ENCODE measurements at regions not wholly inside any gene's neighbourhood (a gene's known extent, or its start where the extent isn't known, plus 50 kb on each side); places are given as distances from the start of the nearest gene placed in this dataset.
"Not testable (repeated sequence)": the region's sequence is repeated elsewhere in the genome, so short reads cannot be mapped to it uniquely, and the experiment has no call there.

DNA sequence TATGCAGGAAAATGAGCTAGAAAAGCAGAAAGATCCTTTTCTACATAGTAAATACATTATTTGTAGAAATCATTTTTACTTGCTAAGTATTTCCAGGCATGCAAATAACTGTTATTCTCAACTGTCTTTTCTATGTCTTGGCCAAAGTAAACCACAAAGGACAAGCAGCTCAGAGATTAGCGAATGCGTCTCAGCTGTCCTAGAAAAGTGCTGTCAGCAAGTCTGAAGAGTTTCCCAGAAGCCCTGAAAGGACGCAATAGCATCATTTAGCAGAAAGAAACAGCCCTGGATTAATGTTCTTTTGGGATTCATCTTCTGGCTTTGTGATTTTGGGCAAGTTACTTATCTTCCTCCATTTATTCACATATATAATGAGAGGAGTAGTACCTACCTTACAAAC is 100.3 kb downstream of the ZIC1 start:
- H3K27ac Mint-ChIP-seq, result no peak overlapping the region
- H3K4me1 ChIP-seq (ENCODE audit: insufficient read depth, low read length), result no peaks in the 10 kb centered on the region
- H3K4me1 Mint-ChIP-seq, result no peaks in the 10 kb centered on the region
- intact Hi-C loops (cut with micrococcal nuclease), result no loop called here
- H3K27ac ChIP-seq (ENCODE audit: low read depth, low read length), result no peak overlapping the region
- no peaks in the 10 kb centered on the region for H3K36me3 ChIP-seq (ENCODE audit: insufficient read depth, low read length)
- H3K4me3 ChIP-seq (ENCODE audit: low read length in 2 of 2), result no peak overlapping the region
- H3K4me3 Mint-ChIP-seq, result no peak overlapping the region
- H3K9me3 Mint-ChIP-seq, result peaks cover 0 to 2% (median 0%) of the 10 kb centered on the region in 8 donors
- no peak for DNase-seq
- no peaks in the 10 kb centered on the region for H3K9me3 ChIP-seq (ENCODE audit: control insufficient read depth in 1 of 2, low read length in 2 of 2)
- ChIA-PET POLR2A (ENCODE audit: partially characterized antibody) (no interaction called here), CTCF (ENCODE audit: partially characterized antibody) (no interaction called here)
- no peaks in the 10 kb centered on the region for H3K27me3 ChIP-seq (ENCODE audit: insufficient read depth, low read length)
- H3K36me3 Mint-ChIP-seq, result no peaks in the 10 kb centered on the region
- no peaks in the 10 kb centered on the region for H3K27me3 Mint-ChIP-seq

DNA sequence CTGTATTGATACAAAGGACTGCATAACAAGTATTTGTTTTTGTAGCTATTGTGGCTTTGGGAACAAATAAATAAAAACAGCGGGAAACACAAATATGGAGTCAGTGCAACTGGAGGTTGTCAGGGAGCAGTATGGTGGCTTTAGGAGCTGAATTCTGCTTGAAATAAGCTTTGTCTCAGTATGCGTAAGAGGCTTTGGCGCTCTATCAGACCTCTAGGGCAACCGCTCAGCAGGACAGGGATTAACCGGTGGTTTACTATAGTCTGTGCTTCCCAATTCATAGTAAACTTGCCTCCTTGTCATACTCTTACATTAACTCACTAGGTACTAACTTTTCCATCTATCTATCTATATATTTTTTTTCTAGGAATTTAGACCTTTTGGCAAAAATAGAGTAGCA is 104.6 kb downstream of the ZIC1 start:
- H3K9me3 Mint-ChIP-seq, result peaks cover 0 to 8% (median 1%) of the 10 kb centered on the region in 8 donors
- no peaks in the 10 kb centered on the region for H3K4me1 ChIP-seq (ENCODE audit: insufficient read depth, low read length)
- H3K4me1 Mint-ChIP-seq, result no peaks in the 10 kb centered on the region
- DNase-seq, result no peak
- no peaks in the 10 kb centered on the region for H3K9me3 ChIP-seq (ENCODE audit: control insufficient read depth in 1 of 2, low read length in 2 of 2)
- no peaks in the 10 kb centered on the region for H3K27me3 ChIP-seq (ENCODE audit: insufficient read depth, low read length)
- no peak overlapping the region for H3K4me3 ChIP-seq (ENCODE audit: low read length in 2 of 2)
- H3K36me3 ChIP-seq (ENCODE audit: insufficient read depth, low read length), result no peaks in the 10 kb centered on the region
- no peak overlapping the region for H3K27ac Mint-ChIP-seq
- intact Hi-C loops (cut with micrococcal nuclease), result no loop called here
- no peaks in the 10 kb centered on the region for H3K36me3 Mint-ChIP-seq
- H3K27ac ChIP-seq (ENCODE audit: low read depth, low read length), result no peak overlapping the region
- H3K27me3 Mint-ChIP-seq, result no peaks in the 10 kb centered on the region
- no peak overlapping the region for H3K4me3 Mint-ChIP-seq
- CTCF ChIA-PET (ENCODE audit: partially characterized antibody), result no interaction called here
- POLR2A ChIA-PET (ENCODE audit: partially characterized antibody), result no interaction called here

DNA sequence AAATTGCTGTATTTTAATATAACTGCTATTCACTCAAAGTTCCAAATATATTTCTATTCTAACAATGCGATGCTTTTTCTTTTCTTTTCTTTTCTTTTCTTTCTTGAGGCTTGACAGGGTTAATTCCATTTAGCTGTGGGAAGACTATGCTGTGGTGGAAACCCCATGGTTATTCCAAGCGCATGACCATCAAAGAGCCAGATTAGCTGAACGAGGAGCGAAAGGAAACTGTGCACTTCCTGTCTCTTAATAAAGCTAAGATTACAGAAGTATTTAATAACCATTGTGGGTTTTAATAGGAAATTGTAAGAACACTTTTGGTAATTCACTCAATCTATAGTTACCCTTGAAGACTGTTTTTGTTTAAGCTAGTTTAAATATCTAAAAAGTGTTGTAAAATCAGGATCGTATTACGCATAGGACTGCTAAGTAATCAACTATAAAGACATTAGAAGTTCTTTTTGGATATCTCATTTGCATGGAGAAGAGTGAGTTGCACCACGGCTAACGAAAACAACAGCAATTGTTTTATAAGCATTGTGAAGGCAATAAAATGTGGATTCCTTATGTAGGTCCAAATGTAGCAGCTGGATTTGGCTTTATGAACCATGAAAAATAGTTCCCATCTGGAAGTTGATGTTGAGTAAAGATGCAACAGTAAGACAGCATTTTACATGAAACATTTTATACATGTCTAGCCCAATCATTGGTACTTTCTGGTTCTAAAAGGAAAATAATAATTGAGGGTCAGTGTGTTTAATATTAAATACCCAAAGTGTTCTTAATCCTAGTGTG is 105.4 kb downstream of the ZIC1 start:
- Mint-ChIP-seq H3K27me3 (no peaks in the 10 kb centered on the region), H3K36me3 (no peaks in the 10 kb centered on the region), H3K9me3 (peaks cover 0 to 8% (median 1%) of the 10 kb centered on the region in 8 donors), H3K27ac (no peak overlapping the region), H3K4me1 (no peaks in the 10 kb centered on the region), H3K4me3 (no peak overlapping the region)
- DNase-seq, result no peak
- H3K27me3 ChIP-seq (ENCODE audit: insufficient read depth, low read length), result no peaks in the 10 kb centered on the region
- H3K4me1 ChIP-seq (ENCODE audit: insufficient read depth, low read length), result no peaks in the 10 kb centered on the region
- no peaks in the 10 kb centered on the region for H3K36me3 ChIP-seq (ENCODE audit: insufficient read depth, low read length)
- no peaks in the 10 kb centered on the region for H3K9me3 ChIP-seq (ENCODE audit: control insufficient read depth in 1 of 2, low read length in 2 of 2)
- intact Hi-C loops (cut with micrococcal nuclease), result no loop called here
- ChIA-PET POLR2A (ENCODE audit: partially characterized antibody) (no interaction called here), CTCF (ENCODE audit: partially characterized antibody) (no interaction called here)
- no peak overlapping the region for H3K27ac ChIP-seq (ENCODE audit: low read depth, low read length)
- H3K4me3 ChIP-seq (ENCODE audit: low read length in 2 of 2), result no peak overlapping the region

DNA sequence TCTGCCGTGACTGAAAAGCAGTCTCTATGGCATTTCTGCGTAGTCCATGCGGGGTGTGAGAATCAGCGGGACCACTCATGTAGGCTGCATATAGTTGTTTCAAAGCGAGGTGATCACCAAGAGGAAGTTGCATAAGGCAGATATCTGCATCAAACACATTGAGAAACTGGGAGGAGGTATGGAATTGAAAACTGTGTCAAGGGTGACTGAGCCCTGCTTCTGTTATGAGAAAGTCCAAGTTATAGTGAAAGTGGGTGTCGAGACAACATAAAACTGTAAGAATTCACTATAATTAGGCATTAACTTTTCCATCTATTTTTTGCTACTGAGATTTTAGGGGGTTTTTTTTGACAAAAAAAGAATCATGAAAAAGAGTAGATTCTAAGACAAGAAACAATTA is 109.3 kb downstream of the ZIC1 start:
- H3K27me3 ChIP-seq (ENCODE audit: insufficient read depth, low read length), result no peaks in the 10 kb centered on the region
- Mint-ChIP-seq H3K9me3 (peaks cover 0 to 8% (median 2%) of the 10 kb centered on the region in 8 donors), H3K4me1 (no peaks in the 10 kb centered on the region), H3K27ac (no peak overlapping the region), H3K36me3 (no peaks in the 10 kb centered on the region), H3K4me3 (no peak overlapping the region), H3K27me3 (no peaks in the 10 kb centered on the region)
- intact Hi-C loops (cut with micrococcal nuclease), result no loop called here
- H3K9me3 ChIP-seq (ENCODE audit: control insufficient read depth in 1 of 2, low read length in 2 of 2), result no peaks in the 10 kb centered on the region
- no peak for DNase-seq
- no peaks in the 10 kb centered on the region for H3K36me3 ChIP-seq (ENCODE audit: insufficient read depth, low read length)
- no peak overlapping the region for H3K4me3 ChIP-seq (ENCODE audit: low read length in 2 of 2)
- POLR2A ChIA-PET (ENCODE audit: partially characterized antibody), result no interaction called here
- H3K4me1 ChIP-seq (ENCODE audit: insufficient read depth, low read length), result no peaks in the 10 kb centered on the region
- no peak overlapping the region for H3K27ac ChIP-seq (ENCODE audit: low read depth, low read length)
- CTCF ChIA-PET (ENCODE audit: partially characterized antibody), result no interaction called here

DNA sequence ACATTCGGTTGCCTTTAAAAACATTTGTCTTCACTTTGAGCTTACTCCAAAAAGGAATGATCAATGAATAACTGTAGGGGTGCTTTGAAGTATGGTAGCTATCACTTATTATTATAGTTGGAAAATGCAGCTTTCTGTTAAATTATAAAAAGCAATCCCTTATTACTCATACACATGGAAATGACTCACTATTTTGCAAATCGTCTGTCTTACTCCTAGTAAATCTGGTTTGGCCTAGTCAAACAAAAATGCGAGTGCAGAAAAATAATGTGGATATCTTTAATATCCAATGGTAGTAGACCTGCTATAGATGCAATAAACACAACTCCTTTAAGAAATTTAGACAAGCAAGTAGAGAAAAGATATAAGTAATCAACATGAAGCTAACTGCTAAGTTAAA is 112.5 kb downstream of the ZIC1 start:
- no peaks in the 10 kb centered on the region for H3K4me1 Mint-ChIP-seq
- H3K27me3 Mint-ChIP-seq, result no peaks in the 10 kb centered on the region
- H3K27ac ChIP-seq (ENCODE audit: low read depth, low read length), result no peak overlapping the region
- DNase-seq, result no peak
- H3K4me1 ChIP-seq (ENCODE audit: insufficient read depth, low read length), result no peaks in the 10 kb centered on the region
- no peak overlapping the region for H3K27ac Mint-ChIP-seq
- no peak overlapping the region for H3K4me3 Mint-ChIP-seq
- peaks cover 0 to 18% (median 6%) of the 10 kb centered on the region in 8 donors for H3K9me3 Mint-ChIP-seq
- H3K36me3 Mint-ChIP-seq, result no peaks in the 10 kb centered on the region
- intact Hi-C loops (cut with micrococcal nuclease), result no loop called here
- H3K4me3 ChIP-seq (ENCODE audit: low read length in 2 of 2), result no peak overlapping the region
- ChIA-PET CTCF (ENCODE audit: partially characterized antibody) (no interaction called here), POLR2A (ENCODE audit: partially characterized antibody) (no interaction called here)
- H3K36me3 ChIP-seq (ENCODE audit: insufficient read depth, low read length), result no peaks in the 10 kb centered on the region
- H3K9me3 ChIP-seq (ENCODE audit: control insufficient read depth in 1 of 2, low read length in 2 of 2), result no peaks in the 10 kb centered on the region
- no peaks in the 10 kb centered on the region for H3K27me3 ChIP-seq (ENCODE audit: insufficient read depth, low read length)

DNA sequence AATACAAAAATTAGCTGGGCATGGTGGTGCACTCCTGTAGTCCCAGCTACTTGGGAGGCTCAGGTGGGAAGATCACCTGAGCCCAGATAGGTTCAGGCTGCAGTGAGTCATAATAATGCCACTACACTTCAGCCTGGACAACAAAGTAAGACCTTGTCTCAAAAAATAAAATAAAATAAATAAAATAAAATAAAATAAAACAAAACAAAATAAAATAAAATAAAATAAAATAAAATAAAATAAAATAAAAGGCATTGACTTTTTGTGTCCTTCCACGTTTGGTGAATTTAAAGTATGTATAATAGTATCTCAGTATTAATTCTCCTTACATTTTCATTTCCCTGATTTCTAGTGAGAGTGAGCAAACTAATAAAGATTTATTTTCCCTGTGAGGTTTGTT is 113.6 kb downstream of the ZIC1 start:
- POLR2A ChIA-PET (ENCODE audit: partially characterized antibody); H3K36me3 Mint-ChIP-seq: not testable (repeated sequence)

DNA sequence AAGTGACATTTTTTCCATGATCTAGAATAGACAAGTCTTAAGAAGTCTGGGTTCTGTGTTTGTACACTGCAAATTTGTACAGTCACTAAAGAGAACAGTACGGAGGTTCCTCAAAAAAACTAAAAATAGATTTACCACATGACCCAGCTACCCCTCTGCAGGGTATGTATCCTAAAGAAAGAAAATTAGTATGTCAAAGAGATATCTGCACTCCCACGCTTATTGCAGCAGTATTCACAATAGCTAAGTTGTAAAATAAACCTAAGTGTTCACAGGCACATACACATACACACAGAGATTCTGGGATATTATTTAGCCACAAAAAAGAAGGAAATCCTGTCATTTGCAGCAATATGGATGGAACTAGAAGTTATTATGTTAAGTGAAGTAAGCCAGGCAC is 120.4 kb downstream of the ZIC1 start:
- no peaks in the 10 kb centered on the region for H3K27me3 ChIP-seq (ENCODE audit: insufficient read depth, low read length)
- CTCF ChIA-PET (ENCODE audit: partially characterized antibody), result no interaction called here
- POLR2A ChIA-PET (ENCODE audit: partially characterized antibody), result no interaction called here

More for the DNA sequence above, 113.6 kb downstream of the ZIC1 start:
- H3K36me3 ChIP-seq (ENCODE audit: insufficient read depth, low read length); H3K27me3 Mint-ChIP-seq; CTCF ChIA-PET (ENCODE audit: partially characterized antibody); H3K27ac Mint-ChIP-seq; H3K27me3 ChIP-seq (ENCODE audit: insufficient read depth, low read length); H3K27ac ChIP-seq (ENCODE audit: low read depth, low read length); H3K9me3 ChIP-seq (ENCODE audit: control insufficient read depth in 1 of 2, low read length in 2 of 2); H3K4me3 ChIP-seq (ENCODE audit: low read length in 2 of 2); intact Hi-C loops (cut with micrococcal nuclease); H3K4me3 Mint-ChIP-seq; H3K4me1 Mint-ChIP-seq; H3K4me1 ChIP-seq (ENCODE audit: insufficient read depth, low read length); DNase-seq: not testable (repeated sequence)
- H3K9me3 Mint-ChIP-seq, result peaks cover 0 to 22% (median 7%) of the 10 kb centered on the region in 8 donors

More for the DNA sequence above, 120.4 kb downstream of the ZIC1 start:
- intact Hi-C loops (cut with micrococcal nuclease), result no loop called here
- H3K4me3 Mint-ChIP-seq, result no peak overlapping the region
- H3K27me3 Mint-ChIP-seq, result no peaks in the 10 kb centered on the region
- H3K4me1 Mint-ChIP-seq, result no peaks in the 10 kb centered on the region
- Histone ChIP-seq H3K9me3 (ENCODE audit: control insufficient read depth in 1 of 2, low read length in 2 of 2) (no peaks in the 10 kb centered on the region), H3K4me3 (ENCODE audit: low read length in 2 of 2) (no peak overlapping the region), H3K36me3 (ENCODE audit: insufficient read depth, low read length) (no peaks in the 10 kb centered on the region), H3K27ac (ENCODE audit: low read depth, low read length) (no peak overlapping the region), H3K4me1 (ENCODE audit: insufficient read depth, low read length) (no peaks in the 10 kb centered on the region)
- no peaks in the 10 kb centered on the region for H3K36me3 Mint-ChIP-seq
- no peak for DNase-seq
- H3K27ac Mint-ChIP-seq, result no peak overlapping the region
- H3K9me3 Mint-ChIP-seq, result peaks cover 0 to 21% (median 12%) of the 10 kb centered on the region in 8 donors
